HL-60 (cell line): ENCODE measurements at regions not wholly inside any gene's neighbourhood (a gene's known extent, or its start where the extent isn't known, plus 50 kb on each side); places are given as distances from the start of the nearest gene placed in this dataset.

ENCODE experiments used
- DNase-seq, 2 experiments: peaks; one replicate each; pipeline ENCODE4 v3.0.0-alpha.2; 2010 to 2020; ENCODE audit warnings: low read depth in 1 of 2, low spot score in 1 of 2
- H3K27ac ChIP-seq: fragments of 250-450 bp; sonication (Bioruptor Pico); replicated peaks from 2 replicates; pipeline ENCODE4 v1.5.1; 2020; ENCODE audit warnings: mild to moderate bottlenecking, moderate library complexity
- H3K27me3 ChIP-seq: fragments of 250-450 bp; sonication (Bioruptor Pico); 2 replicates; pipeline ENCODE4 v1.5.1; 2021; ENCODE audit warnings: mild to moderate bottlenecking, moderate library complexity; ENCODE audit not compliant: insufficient read depth, poor library complexity, severe bottlenecking
- H3K4me3 ChIP-seq: replicated peaks from 2 replicates; pipeline ENCODE4 v1.5.1; 2011; ENCODE audit warnings: mild to moderate bottlenecking, control low read depth, low read length; ENCODE audit not compliant: insufficient read depth
- CTCF ChIP-seq: IDR thresholded peaks from one replicate; pipeline ENCODE4 v1.5.1; 2011; ENCODE audit warnings: low read length, control low read depth, inconsistent platforms; ENCODE audit not compliant: insufficient read depth
- GABPA ChIP-seq: IDR thresholded peaks from 2 replicates; pipeline ENCODE4 v1.6.1; 2012; ENCODE audit warnings: low read depth
- POLR2AphosphoS5 ChIP-seq: IDR thresholded peaks from 2 replicates; pipeline ENCODE4 v1.6.1; 2012; ENCODE audit warnings: low read depth
- SPI1 ChIP-seq: IDR thresholded peaks from 2 replicates; pipeline ENCODE4 v1.6.1; 2012; ENCODE audit warnings: low read depth, mild to moderate bottlenecking, borderline replicate concordance
- TF ChIP-seq, protein P1 (sequence below): IDR thresholded peaks from 2 replicates; pipeline ENCODE4 v1.6.1; 2012; ENCODE audit warnings: low read depth; ENCODE audit not compliant: insufficient replicate concordance

DNA sequence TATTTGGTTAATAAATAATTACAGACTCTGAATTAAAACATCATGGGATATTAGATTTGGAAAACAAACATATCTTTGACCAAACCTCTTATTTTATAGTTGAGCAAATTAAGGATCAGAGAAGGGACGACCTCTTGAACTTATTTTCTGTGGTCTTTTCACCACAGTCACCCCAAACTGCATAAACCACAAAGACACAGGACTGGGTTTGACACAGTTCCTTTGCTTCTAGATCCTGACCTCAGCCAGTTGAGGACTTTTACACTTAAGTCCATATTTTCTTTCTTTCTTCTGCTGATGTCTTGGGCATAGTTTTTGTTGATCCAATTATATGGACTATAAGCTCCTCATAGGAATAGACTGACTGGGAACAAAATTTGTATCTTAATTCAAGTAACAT, 234.0 kb upstream of the SLC14A2 start:
- no peak for TF ChIP-seq CTCF
- TF ChIP-seq SPI1: no peak
- TF ChIP-seq POLR2AphosphoS5: no peak
- TF ChIP-seq, protein P1, sequence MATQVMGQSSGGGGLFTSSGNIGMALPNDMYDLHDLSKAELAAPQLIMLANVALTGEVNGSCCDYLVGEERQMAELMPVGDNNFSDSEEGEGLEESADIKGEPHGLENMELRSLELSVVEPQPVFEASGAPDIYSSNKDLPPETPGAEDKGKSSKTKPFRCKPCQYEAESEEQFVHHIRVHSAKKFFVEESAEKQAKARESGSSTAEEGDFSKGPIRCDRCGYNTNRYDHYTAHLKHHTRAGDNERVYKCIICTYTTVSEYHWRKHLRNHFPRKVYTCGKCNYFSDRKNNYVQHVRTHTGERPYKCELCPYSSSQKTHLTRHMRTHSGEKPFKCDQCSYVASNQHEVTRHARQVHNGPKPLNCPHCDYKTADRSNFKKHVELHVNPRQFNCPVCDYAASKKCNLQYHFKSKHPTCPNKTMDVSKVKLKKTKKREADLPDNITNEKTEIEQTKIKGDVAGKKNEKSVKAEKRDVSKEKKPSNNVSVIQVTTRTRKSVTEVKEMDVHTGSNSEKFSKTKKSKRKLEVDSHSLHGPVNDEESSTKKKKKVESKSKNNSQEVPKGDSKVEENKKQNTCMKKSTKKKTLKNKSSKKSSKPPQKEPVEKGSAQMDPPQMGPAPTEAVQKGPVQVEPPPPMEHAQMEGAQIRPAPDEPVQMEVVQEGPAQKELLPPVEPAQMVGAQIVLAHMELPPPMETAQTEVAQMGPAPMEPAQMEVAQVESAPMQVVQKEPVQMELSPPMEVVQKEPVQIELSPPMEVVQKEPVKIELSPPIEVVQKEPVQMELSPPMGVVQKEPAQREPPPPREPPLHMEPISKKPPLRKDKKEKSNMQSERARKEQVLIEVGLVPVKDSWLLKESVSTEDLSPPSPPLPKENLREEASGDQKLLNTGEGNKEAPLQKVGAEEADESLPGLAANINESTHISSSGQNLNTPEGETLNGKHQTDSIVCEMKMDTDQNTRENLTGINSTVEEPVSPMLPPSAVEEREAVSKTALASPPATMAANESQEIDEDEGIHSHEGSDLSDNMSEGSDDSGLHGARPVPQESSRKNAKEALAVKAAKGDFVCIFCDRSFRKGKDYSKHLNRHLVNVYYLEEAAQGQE: no peak
- TF ChIP-seq GABPA: no peak
- H3K27me3 ChIP-seq: no peaks in the 10 kb centered on the region
- H3K4me3 ChIP-seq: no peak overlapping the region
- H3K27ac ChIP-seq: no peak overlapping the region
- DNase-seq: no peak

DNA sequence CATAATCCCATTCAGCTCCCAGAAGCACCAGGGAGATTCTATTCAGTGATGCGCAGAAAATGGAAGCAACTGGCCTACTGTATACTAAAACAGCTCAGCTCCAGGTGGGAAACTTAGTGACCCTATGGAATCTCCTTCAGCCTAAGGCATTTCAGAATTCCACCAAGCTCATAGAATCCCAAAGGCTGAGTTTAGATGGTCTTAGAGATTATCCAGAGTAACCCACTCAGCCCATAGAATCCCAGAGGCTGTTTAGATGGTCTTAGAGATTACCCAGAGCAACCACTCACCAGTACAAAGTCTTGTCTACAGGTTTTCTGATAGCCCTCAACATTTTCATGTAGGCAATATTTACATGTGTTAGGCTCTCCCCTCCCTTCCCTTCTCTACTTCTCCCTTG, 232.0 kb upstream of the SLC14A2 start:
- Histone ChIP-seq H3K27me3 (peaks cover 1% of the 10 kb centered on the region), H3K4me3 (no peak overlapping the region), H3K27ac (no peak overlapping the region)
- TF ChIP-seq, protein P1: no peak
- TF ChIP-seq POLR2AphosphoS5: no peak
- DNase-seq: no peak

DNA sequence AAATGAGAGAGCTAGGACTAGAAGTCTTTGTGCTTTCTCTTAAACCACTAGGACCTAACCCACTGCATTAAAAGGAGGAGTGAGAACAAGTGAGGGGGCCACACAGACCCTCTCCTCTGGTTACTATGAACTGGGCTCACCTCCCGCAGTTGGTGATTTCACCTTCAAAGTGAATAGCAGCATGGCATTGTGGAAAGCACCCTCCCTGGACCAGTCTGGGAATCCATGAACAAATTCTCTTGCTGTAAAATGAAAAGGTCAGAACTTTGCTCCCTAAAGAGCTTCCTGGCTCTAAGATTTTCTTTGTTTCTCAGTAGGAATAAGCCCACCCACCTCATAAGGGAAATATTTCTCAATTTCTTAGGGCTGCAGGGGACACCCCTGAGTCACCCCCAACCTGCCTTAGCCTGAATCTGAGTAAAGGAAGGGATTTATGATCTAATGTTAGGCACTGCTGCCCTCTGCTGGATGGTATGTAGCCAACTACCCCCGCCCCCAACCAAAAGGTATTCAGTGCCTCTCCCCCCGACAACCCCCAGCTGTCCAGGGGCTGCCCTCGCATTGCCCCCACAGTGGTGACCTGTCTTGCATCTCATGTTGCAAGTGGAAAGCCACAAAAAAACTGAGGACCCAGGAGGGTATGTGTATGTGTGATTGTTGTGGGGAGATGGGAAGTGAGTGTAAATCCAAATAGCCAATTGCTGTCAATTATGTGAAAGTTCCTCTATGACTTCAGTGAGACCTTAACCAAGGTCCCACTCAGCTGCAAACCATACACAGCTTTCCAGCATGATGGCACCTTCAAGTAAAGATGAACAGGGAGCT, 230.9 kb upstream of the SLC14A2 start:
- DNase-seq: peak; percentile 8 to 61
- peak; percentile 53 for TF ChIP-seq CTCF
- TF ChIP-seq POLR2AphosphoS5: no peak

GRCh38 chr18:45384962-45385315, 230.3 kb upstream of the SLC14A2 start:
- DNase-seq: no peak
- no peak for TF ChIP-seq CTCF
- TF ChIP-seq POLR2AphosphoS5: no peak
- TF ChIP-seq, protein P1: no peak
- no peak for TF ChIP-seq SPI1
- Histone ChIP-seq H3K27me3 (peaks cover 8% of the 10 kb centered on the region), H3K27ac (no peak overlapping the region), H3K4me3 (no peak overlapping the region)

More for the DNA sequence above, 230.9 kb upstream of the SLC14A2 start:
- no peak overlapping the region for H3K4me3 ChIP-seq
- H3K27ac ChIP-seq: no peak overlapping the region
- H3K27me3 ChIP-seq: peaks cover 5% of the 10 kb centered on the region
